Panc1 (cell line): ENCODE measurements at regions not wholly inside any gene's neighbourhood (a gene's known extent, or its start where the extent isn't known, plus 50 kb on each side); places are given as distances from the start of the nearest gene placed in this dataset.

Experiments
- CTCF ChIP-seq: fragments of 450-650 bp; IDR thresholded peaks from 2 replicates; pipeline ENCODE4 v1.5.1; 2017; ENCODE audit warnings: mild to moderate bottlenecking
- POLR2AphosphoS5 ChIP-seq: IDR thresholded peaks from 2 replicates; pipeline ENCODE4 v1.6.1; 2012; ENCODE audit warnings: mild to moderate bottlenecking, low read depth, low read length, moderate library complexity
- REST ChIP-seq, 2 experiments: IDR thresholded peaks; 2 replicates each; pipeline ENCODE4 v1.6.1; 2011 to 2012; ENCODE audit warnings: low read depth in 2 of 2, control low read depth in 1 of 2, low read length in 1 of 2, mild to moderate bottlenecking in 1 of 2, moderate library complexity in 1 of 2; ENCODE audit not compliant: insufficient read depth in 1 of 2
- SIN3A ChIP-seq: IDR thresholded peaks from 2 replicates; pipeline ENCODE4 v1.6.1; 2012; ENCODE audit warnings: low read depth, mild to moderate bottlenecking, low read length, moderate library complexity, borderline replicate concordance; ENCODE audit not compliant: insufficient read depth

GRCh38 chr11:70860888-70861287, 391.5 kb downstream of the SHANK2 start:
- no peak for TF ChIP-seq CTCF
- TF ChIP-seq SIN3A: no peak
- no peak for TF ChIP-seq POLR2AphosphoS5
- no peak for TF ChIP-seq REST (IDR thresholded peaks at IDR 0.05; ENCODE audit: insufficient read depth in 1 of 2, low read depth in 2 of 2, low read length in 1 of 2)
